ENCODE measurements at regions not wholly inside any gene's neighbourhood (a gene's known extent, or its start where the extent isn't known, plus 50 kb on each side); places are given as distances from the start of the nearest gene placed in this dataset.

- DNase-seq = no peak
Measured at GRCh38 chr1:193614817-193615216, 428.4 kb upstream of the B3GALT2 start.

- DNase-seq = no peak
Measured at GRCh38 chr1:193614275-193614674, 427.9 kb upstream of the B3GALT2 start.

GRCh38 chr1:193613041-193613440, 426.6 kb upstream of the B3GALT2 start:
- DNase-seq = no peak

- no peak for DNase-seq
Measured at GRCh38 chr1:193609592-193609991, 423.2 kb upstream of the B3GALT2 start.

GRCh38 chr1:193607787-193608186, 421.4 kb upstream of the B3GALT2 start:
- no peak for DNase-seq

GRCh38 chr1:193606035-193606434, 419.6 kb upstream of the B3GALT2 start:
- DNase-seq = no peak

- no peak for DNase-seq
Measured at GRCh38 chr1:193602705-193603104, 416.3 kb upstream of the B3GALT2 start.

GRCh38 chr1:193593147-193593885, 406.9 kb upstream of the B3GALT2 start:
- DNase-seq = no peak

GRCh38 chr1:193592317-193592716, 405.9 kb upstream of the B3GALT2 start:
- no peak for DNase-seq

- no peak for DNase-seq
Measured at GRCh38 chr1:193590102-193590501, 403.7 kb upstream of the B3GALT2 start.

GRCh38 chr1:193589597-193590040, 403.2 kb upstream of the B3GALT2 start:
- no peak for DNase-seq

- DNase-seq = no peak
Measured at GRCh38 chr1:193588311-193589082, 402.1 kb upstream of the B3GALT2 start.

GRCh38 chr1:193584731-193585239, 398.4 kb upstream of the B3GALT2 start:
- no peak for DNase-seq

- no peak for DNase-seq
Measured at GRCh38 chr1:193581341-193581740, 394.9 kb upstream of the B3GALT2 start.

- DNase-seq = no peak
Measured at GRCh38 chr1:193580419-193580818, 394.0 kb upstream of the B3GALT2 start.

- no peak for DNase-seq
Measured at GRCh38 chr1:193579323-193579722, 392.9 kb upstream of the B3GALT2 start.

- no peak for DNase-seq
Measured at GRCh38 chr1:193574913-193575312, 388.5 kb upstream of the B3GALT2 start.

GRCh38 chr1:193569983-193570269, 383.5 kb upstream of the B3GALT2 start:
- no peak for DNase-seq

- no peak for DNase-seq
Measured at GRCh38 chr1:193569096-193569982, 382.9 kb upstream of the B3GALT2 start.

- peak; percentile 26 for DNase-seq
Measured at GRCh38 chr1:193568512-193568911, 382.1 kb upstream of the B3GALT2 start.

GRCh38 chr1:193567937-193568336, 381.5 kb upstream of the B3GALT2 start:
- DNase-seq = no peak

GRCh38 chr1:193566735-193567134, 380.3 kb upstream of the B3GALT2 start:
- DNase-seq = no peak

GRCh38 chr1:193565971-193566577, 379.7 kb upstream of the B3GALT2 start:
- DNase-seq = no peak

Measured in hematopoietic multipotent progenitor cell treated with erythropoietin and hydrocortisone succinate and interleukin-3 and kit ligand, for 8 days (in vitro differentiated cells).